ENCODE measurements at regions not wholly inside any gene's neighbourhood (a gene's known extent, or its start where the extent isn't known, plus 50 kb on each side); places are given as distances from the start of the nearest gene placed in this dataset.

DNA sequence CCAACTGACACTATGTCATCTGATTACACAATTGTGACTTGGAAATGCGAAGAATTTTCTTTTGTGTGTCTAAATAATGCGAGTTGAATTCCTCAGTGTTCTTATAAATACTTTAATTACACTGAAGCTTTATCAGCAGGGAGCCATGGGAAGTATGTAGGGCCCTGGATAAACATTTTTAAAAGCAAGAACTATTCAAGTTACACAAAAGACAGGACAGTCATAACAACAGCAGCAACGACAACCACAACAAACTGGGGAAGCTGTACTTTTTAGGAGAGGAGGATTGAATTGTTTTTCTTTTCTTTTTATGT lies 250.3 kb upstream of the ZNF608 start:
- TF ChIP-seq ZNF329 (CRISPR knock-in tag; IDR thresholded peaks at IDR 0.05; ENCODE audit: low read depth) (no peak), ZZZ3 (CRISPR knock-in tag; IDR thresholded peaks at IDR 0.05; ENCODE audit: borderline replicate concordance) (no peak), NFIC (IDR thresholded peaks at IDR 0.05; ENCODE audit: low read length) (no peak)
- TF ChIP-seq, protein P1, sequence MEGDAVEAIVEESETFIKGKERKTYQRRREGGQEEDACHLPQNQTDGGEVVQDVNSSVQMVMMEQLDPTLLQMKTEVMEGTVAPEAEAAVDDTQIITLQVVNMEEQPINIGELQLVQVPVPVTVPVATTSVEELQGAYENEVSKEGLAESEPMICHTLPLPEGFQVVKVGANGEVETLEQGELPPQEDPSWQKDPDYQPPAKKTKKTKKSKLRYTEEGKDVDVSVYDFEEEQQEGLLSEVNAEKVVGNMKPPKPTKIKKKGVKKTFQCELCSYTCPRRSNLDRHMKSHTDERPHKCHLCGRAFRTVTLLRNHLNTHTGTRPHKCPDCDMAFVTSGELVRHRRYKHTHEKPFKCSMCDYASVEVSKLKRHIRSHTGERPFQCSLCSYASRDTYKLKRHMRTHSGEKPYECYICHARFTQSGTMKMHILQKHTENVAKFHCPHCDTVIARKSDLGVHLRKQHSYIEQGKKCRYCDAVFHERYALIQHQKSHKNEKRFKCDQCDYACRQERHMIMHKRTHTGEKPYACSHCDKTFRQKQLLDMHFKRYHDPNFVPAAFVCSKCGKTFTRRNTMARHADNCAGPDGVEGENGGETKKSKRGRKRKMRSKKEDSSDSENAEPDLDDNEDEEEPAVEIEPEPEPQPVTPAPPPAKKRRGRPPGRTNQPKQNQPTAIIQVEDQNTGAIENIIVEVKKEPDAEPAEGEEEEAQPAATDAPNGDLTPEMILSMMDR (CRISPR knock-in tag; IDR thresholded peaks at IDR 0.05): no peak

All from HepG2 (cell line).